ENCODE measurements at regions not wholly inside any gene's neighbourhood (a gene's known extent, or its start where the extent isn't known, plus 50 kb on each side); places are given as distances from the start of the nearest gene placed in this dataset.

DNA sequence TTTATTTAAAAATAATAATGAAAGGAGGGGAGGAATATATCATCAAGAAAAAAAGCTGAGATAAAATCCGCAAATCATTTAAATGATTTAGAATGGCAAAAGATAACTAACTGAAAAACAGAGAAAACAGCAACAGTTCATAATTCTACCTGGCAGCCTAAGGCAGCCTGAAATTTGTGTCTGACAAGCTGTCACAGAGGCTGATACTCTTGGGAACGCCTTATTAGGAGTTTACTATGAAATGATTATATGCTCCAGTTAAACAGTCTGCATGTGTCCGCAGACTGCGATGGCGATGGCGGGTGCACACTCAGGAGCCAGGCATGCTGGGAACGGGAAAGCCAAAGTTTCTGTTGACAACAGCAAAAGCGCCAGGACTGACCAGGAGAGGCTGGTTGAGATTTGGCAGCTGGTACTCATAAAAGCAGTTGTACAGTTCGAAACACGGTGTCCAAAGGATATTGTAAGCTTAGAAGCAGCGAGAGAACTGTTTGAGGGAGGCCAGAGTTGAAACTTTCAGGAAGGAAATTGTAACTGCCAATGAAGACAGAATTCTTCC lies 172.9 kb upstream of the MPPED2 start:
- TF ChIP-seq, protein P1, sequence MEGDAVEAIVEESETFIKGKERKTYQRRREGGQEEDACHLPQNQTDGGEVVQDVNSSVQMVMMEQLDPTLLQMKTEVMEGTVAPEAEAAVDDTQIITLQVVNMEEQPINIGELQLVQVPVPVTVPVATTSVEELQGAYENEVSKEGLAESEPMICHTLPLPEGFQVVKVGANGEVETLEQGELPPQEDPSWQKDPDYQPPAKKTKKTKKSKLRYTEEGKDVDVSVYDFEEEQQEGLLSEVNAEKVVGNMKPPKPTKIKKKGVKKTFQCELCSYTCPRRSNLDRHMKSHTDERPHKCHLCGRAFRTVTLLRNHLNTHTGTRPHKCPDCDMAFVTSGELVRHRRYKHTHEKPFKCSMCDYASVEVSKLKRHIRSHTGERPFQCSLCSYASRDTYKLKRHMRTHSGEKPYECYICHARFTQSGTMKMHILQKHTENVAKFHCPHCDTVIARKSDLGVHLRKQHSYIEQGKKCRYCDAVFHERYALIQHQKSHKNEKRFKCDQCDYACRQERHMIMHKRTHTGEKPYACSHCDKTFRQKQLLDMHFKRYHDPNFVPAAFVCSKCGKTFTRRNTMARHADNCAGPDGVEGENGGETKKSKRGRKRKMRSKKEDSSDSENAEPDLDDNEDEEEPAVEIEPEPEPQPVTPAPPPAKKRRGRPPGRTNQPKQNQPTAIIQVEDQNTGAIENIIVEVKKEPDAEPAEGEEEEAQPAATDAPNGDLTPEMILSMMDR (IDR thresholded peaks at IDR 0.05) = no peak
- TF ChIP-seq POLR2AphosphoS5 (IDR thresholded peaks at IDR 0.05) = no peak
